Dermis microvascular lymphatic vessel endothelial cell (primary cell): ENCODE measurements at regions not wholly inside any gene's neighbourhood (a gene's known extent, or its start where the extent isn't known, plus 50 kb on each side); places are given as distances from the start of the nearest gene placed in this dataset.

Experiments used
- DNase-seq, 2 donors: peaks; one replicate each; pipeline versions ENCODE4 v3.0.0 to v3.0.0-alpha.2; 2010; ENCODE audit warnings: low read depth in 2 of 2

GRCh38 chr12:124489915-124490583 lies 77.4 kb downstream of the NCOR2 start:
- DNase-seq, result no peak

- DNase-seq, result no peak
These were observed 78.2 kb downstream of the NCOR2 start for GRCh38 chr12:124489220-124489619.

GRCh38 chr12:124488520-124488919 lies 78.9 kb downstream of the NCOR2 start:
- DNase-seq, result no peak

GRCh38 chr12:124487834-124488165 lies 79.6 kb downstream of the NCOR2 start:
- no peak for DNase-seq

GRCh38 chr12:124487066-124487833 lies 80.2 kb downstream of the NCOR2 start:
- no peak for DNase-seq

GRCh38 chr12:124486346-124486963 lies 81.0 kb downstream of the NCOR2 start:
- DNase-seq, result no peak

- DNase-seq, result no peak
These were observed 82.0 kb downstream of the NCOR2 start for GRCh38 chr12:124485371-124485770.

- DNase-seq, result no peak
These were observed 82.9 kb downstream of the NCOR2 start for GRCh38 chr12:124484526-124484953.

GRCh38 chr12:124484067-124484466 lies 83.3 kb downstream of the NCOR2 start:
- DNase-seq, result no peak

GRCh38 chr12:124482901-124483799 lies 84.3 kb downstream of the NCOR2 start:
- no peak for DNase-seq

GRCh38 chr12:124482567-124482893 lies 84.9 kb downstream of the NCOR2 start:
- DNase-seq, result no peak

- peak in 1 of 2 donors; percentile 25 for DNase-seq
These were observed 85.4 kb downstream of the NCOR2 start for GRCh38 chr12:124481772-124482566.

GRCh38 chr12:124481257-124481750 lies 86.1 kb downstream of the NCOR2 start:
- DNase-seq, result no peak

- DNase-seq, result peak in 1 of 2 donors; percentile 38
These were observed 86.7 kb downstream of the NCOR2 start for GRCh38 chr12:124480469-124481256.

- no peak for DNase-seq
These were observed 87.5 kb downstream of the NCOR2 start for GRCh38 chr12:124479680-124480468.

- DNase-seq, result no peak
These were observed 88.3 kb downstream of the NCOR2 start for GRCh38 chr12:124478985-124479645.

GRCh38 chr12:124478416-124478815 lies 89.0 kb downstream of the NCOR2 start:
- DNase-seq, result no peak

GRCh38 chr12:124477107-124477915 lies 90.1 kb downstream of the NCOR2 start:
- peak in 1 of 2 donors; percentile 15 for DNase-seq
